ENCODE measurements at regions not wholly inside any gene's neighbourhood (a gene's known extent, or its start where the extent isn't known, plus 50 kb on each side); places are given as distances from the start of the nearest gene placed in this dataset.

DNA sequence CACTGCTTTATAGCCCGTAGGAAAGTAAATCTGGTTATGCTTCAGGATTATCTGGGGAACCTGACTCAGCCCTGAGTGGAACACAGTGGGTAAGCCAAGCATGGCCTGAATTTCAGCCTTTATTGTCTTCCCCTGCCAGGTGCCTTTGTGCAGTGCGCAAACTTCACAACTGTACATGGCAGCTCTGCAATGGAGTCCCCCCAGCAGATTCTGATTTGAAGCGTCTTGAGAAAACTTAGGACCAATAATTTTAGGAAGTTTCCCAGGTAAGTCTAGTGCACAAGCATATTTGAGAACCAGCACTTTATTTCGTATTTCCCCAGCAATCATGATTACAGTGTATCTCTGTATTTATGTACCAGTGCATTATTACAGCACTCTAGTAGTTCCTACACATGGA lies 112.1 kb upstream of the ARL4C start:
- Histone ChIP-seq H3K79me1 (ENCODE audit: insufficient read depth, low read depth, low read length, poor library complexity, severe bottlenecking) (no peaks in the 10 kb centered on the region), H3K27me3 (ENCODE audit: insufficient read depth, low read length) (no peaks in the 10 kb centered on the region), H3K9me3 (ENCODE audit: control insufficient read depth, low read depth, low read length) (no peaks in the 10 kb centered on the region), H3K4ac (ENCODE audit: low read depth, low read length) (no peak overlapping the region), H2AK5ac (ENCODE audit: insufficient read length, low read length) (no peak overlapping the region), H3K27ac (ENCODE audit: insufficient read length, low read depth, low read length) (no peak overlapping the region), H3K4me2 (ENCODE audit: insufficient read depth, insufficient read length, low read length) (no peak overlapping the region), H2BK15ac (ENCODE audit: low read depth, low read length) (no peak overlapping the region), H3K4me1 (ENCODE audit: insufficient read depth, low read length) (no peaks in the 10 kb centered on the region), H3T11ph (ENCODE audit: low read length) (no peak overlapping the region), H4K20me1 (ENCODE audit: control insufficient read depth, insufficient read depth, insufficient read length) (no peaks in the 10 kb centered on the region), H4K91ac (ENCODE audit: insufficient read length, low read depth, low read length) (no peak overlapping the region), H2BK5ac (ENCODE audit: insufficient read length, low read length) (no peak overlapping the region), H3K18ac (ENCODE audit: insufficient read length, low read depth, low read length) (no peak overlapping the region), H3K56ac (ENCODE audit: insufficient read length, low read depth, low read length) (no peak overlapping the region), H2BK12ac (ENCODE audit: insufficient read length, low read depth, low read length) (no peak overlapping the region), H4K8ac (replicated peaks; ENCODE audit: insufficient read length, low read depth, low read length) (no peak overlapping the region), H3K23ac (ENCODE audit: insufficient read length, low read depth, low read length) (no peak overlapping the region), H3K9ac (ENCODE audit: extremely low read depth, insufficient read length, low read length) (no peak overlapping the region), H2AFZ (ENCODE audit: low read length) (no peak overlapping the region), H3K23me2 (ENCODE audit: insufficient read length, low read depth, low read length, poor library complexity, severe bottlenecking) (no peaks in the 10 kb centered on the region), H2BK120ac (ENCODE audit: low read depth, low read length, poor library complexity, severe bottlenecking) (no peak overlapping the region), H3K14ac (ENCODE audit: insufficient read depth, low read length) (no peak overlapping the region), H4K5ac (ENCODE audit: insufficient read length, low read depth, low read length) (no peak overlapping the region), H3K79me2 (ENCODE audit: insufficient read depth, low read length) (no peaks in the 10 kb centered on the region), H2BK20ac (ENCODE audit: low read depth, low read length, poor library complexity, severe bottlenecking) (no peak overlapping the region)
- no peak for DNase-seq
- no CpG with 5 or more reads among the region's 4 CpGs for WGBS (ENCODE audit: extremely low coverage, insufficient read length, low lambda C conversion rate)
- TF ChIP-seq, protein P1, sequence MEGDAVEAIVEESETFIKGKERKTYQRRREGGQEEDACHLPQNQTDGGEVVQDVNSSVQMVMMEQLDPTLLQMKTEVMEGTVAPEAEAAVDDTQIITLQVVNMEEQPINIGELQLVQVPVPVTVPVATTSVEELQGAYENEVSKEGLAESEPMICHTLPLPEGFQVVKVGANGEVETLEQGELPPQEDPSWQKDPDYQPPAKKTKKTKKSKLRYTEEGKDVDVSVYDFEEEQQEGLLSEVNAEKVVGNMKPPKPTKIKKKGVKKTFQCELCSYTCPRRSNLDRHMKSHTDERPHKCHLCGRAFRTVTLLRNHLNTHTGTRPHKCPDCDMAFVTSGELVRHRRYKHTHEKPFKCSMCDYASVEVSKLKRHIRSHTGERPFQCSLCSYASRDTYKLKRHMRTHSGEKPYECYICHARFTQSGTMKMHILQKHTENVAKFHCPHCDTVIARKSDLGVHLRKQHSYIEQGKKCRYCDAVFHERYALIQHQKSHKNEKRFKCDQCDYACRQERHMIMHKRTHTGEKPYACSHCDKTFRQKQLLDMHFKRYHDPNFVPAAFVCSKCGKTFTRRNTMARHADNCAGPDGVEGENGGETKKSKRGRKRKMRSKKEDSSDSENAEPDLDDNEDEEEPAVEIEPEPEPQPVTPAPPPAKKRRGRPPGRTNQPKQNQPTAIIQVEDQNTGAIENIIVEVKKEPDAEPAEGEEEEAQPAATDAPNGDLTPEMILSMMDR (conservative IDR thresholded peaks at IDR 0.05) = no peak
- Mint-ChIP-seq H3K27me3 (ENCODE audit: low read depth) (peaks cover 3% of the 10 kb centered on the region), H3K27ac (no peak overlapping the region), H3K4me1 (peaks cover 23 to 27% of the 10 kb centered on the region in 2 experiments), H3K4me3 (no peak overlapping the region), H3K9me3 (peaks cover 8 to 10% of the 10 kb centered on the region in 2 experiments; a peak in 4 of 5 replicates), H3K36me3 (ENCODE audit: insufficient read depth in 1 of 3, low read depth in 3 of 3) (peaks cover 6 to 13% (median 6%) of the 10 kb centered on the region in 3 experiments)
